HG02763 (cell line): ENCODE measurements at regions not wholly inside any gene's neighbourhood (a gene's known extent, or its start where the extent isn't known, plus 50 kb on each side); places are given as distances from the start of the nearest gene placed in this dataset.

Source experiments
- ATAC-seq: cut with Tn5 transposase; IDR thresholded peaks from one replicate; pipeline ENCODE4 v1.9.1; 2021; ENCODE audit warnings: mild to moderate bottlenecking, moderate library complexity; ENCODE audit not compliant: unreplicated experiment

DNA sequence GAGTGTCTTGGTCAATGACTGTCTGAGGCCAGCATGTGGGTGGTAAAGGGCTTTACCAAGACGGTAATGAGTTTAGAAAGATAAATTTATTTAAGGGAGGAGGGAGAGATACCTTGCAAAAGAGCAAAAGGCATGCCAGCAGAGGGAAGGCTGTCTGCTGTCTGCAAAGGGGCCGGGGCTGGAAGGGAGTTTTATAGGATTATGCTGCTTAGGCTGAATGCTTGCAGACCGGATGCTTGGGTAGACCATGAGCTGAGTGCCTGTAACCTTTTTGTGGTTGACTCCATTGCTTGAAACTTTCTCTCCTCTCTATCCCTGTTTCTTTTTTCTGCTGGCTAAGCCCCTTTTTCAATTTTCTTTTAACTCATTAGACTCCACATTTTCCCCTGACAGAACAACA, 1543.0 kb downstream of the OTOL1 start:
- no peak for ATAC-seq

DNA sequence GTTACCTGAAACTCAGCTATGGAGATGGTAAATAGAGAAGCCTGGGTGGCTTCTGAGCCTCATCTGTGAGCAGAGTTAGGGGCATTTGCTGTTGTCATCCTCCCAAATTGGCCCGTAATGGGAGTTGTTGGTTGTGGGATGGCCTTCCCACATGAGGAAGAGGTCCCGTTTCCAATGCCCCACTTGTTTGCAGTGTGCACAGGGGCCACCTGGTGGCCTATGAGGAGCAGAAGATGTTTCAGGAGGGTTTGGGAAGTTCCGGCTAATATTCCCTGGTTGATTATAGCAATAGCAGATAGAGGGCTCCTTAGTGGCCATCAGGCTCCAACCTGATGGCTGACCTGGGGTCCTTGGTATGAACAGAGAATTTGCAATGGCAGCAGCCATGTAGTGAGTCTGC, 1546.5 kb downstream of the OTOL1 start:
- ATAC-seq = no peak

- ATAC-seq = no peak
These were observed 1549.3 kb downstream of the OTOL1 start for GRCh38 chr3:163045945-163046344.

- ATAC-seq = no peak
These were observed 1552.3 kb downstream of the OTOL1 start for GRCh38 chr3:163048881-163049280.

- ATAC-seq = no peak
These were observed 1560.4 kb downstream of the OTOL1 start for GRCh38 chr3:163056874-163057497.

GRCh38 chr3:163058031-163058854, 1561.6 kb downstream of the OTOL1 start:
- no peak for ATAC-seq

GRCh38 chr3:163071713-163072112, 1575.1 kb downstream of the OTOL1 start:
- no peak for ATAC-seq
